Body of pancreas (tissue), 4 donors: ENCODE measurements at regions not wholly inside any gene's neighbourhood (a gene's known extent, or its start where the extent isn't known, plus 50 kb on each side); places are given as distances from the start of the nearest gene placed in this dataset.

Experiments
- ATAC-seq: fragments of 150-250 bp; one replicate; pipeline ENCODE4 v1.9.1; 2016
- DNase-seq, 4 donors: peaks; one replicate each; pipeline ENCODE4 v3.0.0-alpha.2; 2019
- H3K27ac ChIP-seq, 4 donors: fragments of 200-600 bp; sonication (generic); 1 replicate in 3 of 4; 2 replicates in 1 of 4; pipeline versions ENCODE4 v1.5.1 to v1.6.1; 2016 to 2019; ENCODE audit warnings: mild to moderate bottlenecking in 1 of 4, mixed read lengths in 1 of 4, moderate library complexity in 1 of 4
- H3K27me3 ChIP-seq, 2 donors: fragments of 200-600 bp; sonication (generic); one replicate each; pipeline ENCODE4 v1.6.0; 2016; ENCODE audit warnings: mild to moderate bottlenecking in 1 of 2
- H3K36me3 ChIP-seq, 2 donors: fragments of 200-600 bp; sonication (generic); replicated peaks in 1 of 2; 2 replicates each; pipeline ENCODE4 v1.5.1; 2016; ENCODE audit warnings: low read depth in 2 of 2; ENCODE audit not compliant: insufficient read depth in 1 of 2
- H3K4me1 ChIP-seq: fragments of 200-600 bp; sonication (generic); one replicate; pipeline ENCODE4 v1.6.0; 2016
- H3K4me3 ChIP-seq, 2 donors: fragments of 200-600 bp; sonication (generic); 1 replicate in 1 of 2; 2 replicates in 1 of 2; pipeline ENCODE4 v1.5.1; 2016 to 2019
- H3K9me3 ChIP-seq, 3 donors: fragments of 200-600 bp; sonication (generic); 1 replicate in 2 of 3; 2 replicates in 1 of 3; pipeline ENCODE4 v1.5.1; 2016
- POLR2A ChIP-seq, 3 donors: fragments of 450-650 bp; IDR thresholded peaks; one replicate each; pipeline ENCODE4 v1.6.1; 2016; ENCODE audit warnings: antibody characterized with exemption in 3 of 3, mild to moderate bottlenecking in 2 of 3
- WGBS, 2 donors: methylation state at CpG; one replicate each; pipeline ENCODE4 v1.1.5; 2017; 5-methylcytosine and 5-hydroxymethylcytosine counted together
- intact Hi-C: fragments of 100-400 bp; cut with DNase I; formaldehyde crosslinking; loops from one replicate; pipeline ENCODE4 v1.15.1; 2023
- TF ChIP-seq, protein P1 (sequence below), 7 experiments: fragments of 450-650 bp in 4 of 7; fragments of 200-600 bp in 3 of 7; sonication (generic) in 3 of 7; IDR thresholded peaks; one replicate each; pipeline ENCODE4 v1.5.1; 2016 to 2019; ENCODE audit warnings: antibody characterized with exemption in 7 of 7

DNA sequence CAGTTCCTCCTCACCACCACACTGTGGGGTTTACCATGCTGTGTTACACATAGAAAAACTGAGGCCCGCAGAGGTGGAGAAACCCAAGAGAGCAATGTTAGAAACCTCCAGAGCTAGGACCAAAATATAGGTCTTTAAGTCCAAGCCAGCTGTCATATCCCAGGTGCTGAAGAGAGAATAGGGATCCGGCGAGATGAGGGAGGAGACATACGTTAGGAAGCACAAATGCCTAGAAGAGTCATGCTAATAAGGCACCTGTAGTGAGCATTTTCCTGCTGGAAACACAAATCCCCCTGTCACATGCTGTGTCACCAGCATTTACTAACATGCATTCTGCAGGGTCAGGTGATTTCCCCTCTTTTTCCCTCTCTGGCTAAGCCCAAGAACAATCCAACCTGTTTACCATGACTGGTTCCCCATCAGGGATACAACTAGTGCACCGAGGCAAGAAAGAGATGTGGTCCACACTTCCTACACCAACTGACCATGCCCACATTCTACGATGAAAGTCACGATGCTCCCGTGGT is 168.6 kb upstream of the CAMK1G start:
- Histone ChIP-seq H3K4me3 (no peak overlapping the region), H3K27me3 (no peaks in the 10 kb centered on the region), H3K9me3 (no peaks in the 10 kb centered on the region), H3K4me1 (peaks cover 5% of the 10 kb centered on the region), H3K36me3 (no peaks in the 10 kb centered on the region), H3K27ac (no peak overlapping the region)
- WGBS, 2 donors, result 81 to 91% methylated on average over 8 of the region's 8 CpGs
- TF ChIP-seq, protein P1, sequence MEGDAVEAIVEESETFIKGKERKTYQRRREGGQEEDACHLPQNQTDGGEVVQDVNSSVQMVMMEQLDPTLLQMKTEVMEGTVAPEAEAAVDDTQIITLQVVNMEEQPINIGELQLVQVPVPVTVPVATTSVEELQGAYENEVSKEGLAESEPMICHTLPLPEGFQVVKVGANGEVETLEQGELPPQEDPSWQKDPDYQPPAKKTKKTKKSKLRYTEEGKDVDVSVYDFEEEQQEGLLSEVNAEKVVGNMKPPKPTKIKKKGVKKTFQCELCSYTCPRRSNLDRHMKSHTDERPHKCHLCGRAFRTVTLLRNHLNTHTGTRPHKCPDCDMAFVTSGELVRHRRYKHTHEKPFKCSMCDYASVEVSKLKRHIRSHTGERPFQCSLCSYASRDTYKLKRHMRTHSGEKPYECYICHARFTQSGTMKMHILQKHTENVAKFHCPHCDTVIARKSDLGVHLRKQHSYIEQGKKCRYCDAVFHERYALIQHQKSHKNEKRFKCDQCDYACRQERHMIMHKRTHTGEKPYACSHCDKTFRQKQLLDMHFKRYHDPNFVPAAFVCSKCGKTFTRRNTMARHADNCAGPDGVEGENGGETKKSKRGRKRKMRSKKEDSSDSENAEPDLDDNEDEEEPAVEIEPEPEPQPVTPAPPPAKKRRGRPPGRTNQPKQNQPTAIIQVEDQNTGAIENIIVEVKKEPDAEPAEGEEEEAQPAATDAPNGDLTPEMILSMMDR (IDR thresholded peaks at IDR 0.05), result no peak
- TF ChIP-seq POLR2A (IDR thresholded peaks at IDR 0.05), result no peak
- intact Hi-C loops, result no loop called here
- ATAC-seq (no peak), DNase-seq (no peak)

DNA sequence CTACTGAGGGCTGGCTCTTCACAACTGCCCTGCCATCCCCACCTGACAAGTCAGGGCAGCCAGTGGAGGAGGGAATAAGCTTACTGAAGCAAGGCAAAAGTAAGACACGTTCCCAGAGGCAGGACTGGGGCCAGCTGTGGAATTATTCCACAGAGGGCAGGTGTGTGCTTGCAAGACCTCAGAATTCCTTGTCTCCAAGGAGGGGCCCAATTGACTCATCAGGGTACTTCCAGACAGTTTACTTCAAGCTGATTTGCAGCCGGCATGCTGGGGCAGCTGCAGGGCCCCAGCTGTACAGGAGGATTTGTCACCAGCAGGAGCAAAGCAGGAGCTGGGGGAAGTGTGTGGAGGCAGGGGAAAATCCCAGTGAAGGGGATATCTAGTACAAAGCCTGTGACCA is 167.5 kb upstream of the CAMK1G start:
- intact Hi-C loops, result no loop called here
- Histone ChIP-seq H3K4me1 (peaks cover 7% of the 10 kb centered on the region), H3K27me3 (no peaks in the 10 kb centered on the region), H3K27ac (no peak overlapping the region), H3K4me3 (no peak overlapping the region), H3K36me3 (no peaks in the 10 kb centered on the region), H3K9me3 (no peaks in the 10 kb centered on the region)
- TF ChIP-seq, protein P1 (IDR thresholded peaks at IDR 0.05), result no peak
- no peak for TF ChIP-seq POLR2A (IDR thresholded peaks at IDR 0.05)
- WGBS, 2 donors, result 51 to 69% methylated on average over 2 of the region's 2 CpGs
- no peak for ATAC-seq
- no peak for DNase-seq

DNA sequence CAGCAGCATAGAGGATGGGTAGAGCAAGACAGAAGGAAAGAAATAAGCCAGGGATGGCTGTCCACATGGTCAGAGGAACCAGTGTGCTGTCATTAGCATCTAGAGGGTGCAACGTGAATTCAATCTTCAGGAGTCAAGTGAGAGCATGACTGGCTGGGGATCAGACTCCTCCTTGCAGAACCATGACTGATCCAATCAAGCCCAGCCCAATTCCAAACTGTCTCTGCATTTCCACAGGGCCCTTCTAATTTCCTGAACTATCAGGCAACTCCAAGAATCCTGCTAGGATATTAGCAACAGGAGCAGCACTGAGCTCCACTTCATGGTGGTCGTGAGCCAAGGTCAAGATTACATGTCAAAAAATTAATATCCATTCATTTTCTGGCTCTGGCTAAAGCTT is 166.8 kb upstream of the CAMK1G start:
- H3K27ac ChIP-seq, result no peak overlapping the region
- intact Hi-C loops, result no loop called here
- WGBS, 2 donors, result 60 to 84% methylated on average over 2 of the region's 2 CpGs

DNA sequence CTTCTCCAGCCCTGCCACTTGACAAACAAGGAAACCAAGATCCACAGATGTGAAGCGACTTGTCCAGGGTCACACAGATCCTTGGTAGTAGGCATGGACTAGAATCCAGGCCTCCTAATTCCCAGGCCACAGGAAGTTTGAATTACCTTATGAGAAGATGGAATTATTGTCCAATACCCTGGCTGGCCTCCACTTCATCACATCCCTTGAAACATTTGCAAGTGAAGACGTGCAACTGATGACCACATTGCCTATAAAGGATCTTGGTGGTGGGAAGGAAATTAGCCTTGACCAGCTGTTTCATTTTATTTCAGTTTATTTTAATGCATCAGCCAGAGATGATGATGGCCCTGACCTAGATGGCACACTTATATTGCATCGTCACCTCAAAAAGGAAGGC is 165.8 kb upstream of the CAMK1G start:
- TF ChIP-seq, protein P1 (IDR thresholded peaks at IDR 0.05), result no peak
- TF ChIP-seq POLR2A (IDR thresholded peaks at IDR 0.05), result no peak
- Histone ChIP-seq H3K27ac (no peak overlapping the region), H3K9me3 (no peaks in the 10 kb centered on the region), H3K36me3 (no peaks in the 10 kb centered on the region), H3K27me3 (no peaks in the 10 kb centered on the region), H3K4me1 (peaks cover 7% of the 10 kb centered on the region), H3K4me3 (no peak overlapping the region)
- ATAC-seq, result no peak
- no peak for DNase-seq
- intact Hi-C loops, result no loop called here
- WGBS, 2 donors, result 73 to 76% methylated on average over 3 of the region's 3 CpGs

More for the DNA sequence above, 166.8 kb upstream of the CAMK1G start:
- TF ChIP-seq, protein P1 (IDR thresholded peaks at IDR 0.05), result no peak
- TF ChIP-seq POLR2A (IDR thresholded peaks at IDR 0.05), result no peak
- no peaks in the 10 kb centered on the region for H3K36me3 ChIP-seq
- H3K9me3 ChIP-seq, result no peaks in the 10 kb centered on the region
- H3K4me1 ChIP-seq, result peaks cover 7% of the 10 kb centered on the region
- ATAC-seq (no peak), DNase-seq (no peak)
- H3K27me3 ChIP-seq, result no peaks in the 10 kb centered on the region
- no peak overlapping the region for H3K4me3 ChIP-seq

DNA sequence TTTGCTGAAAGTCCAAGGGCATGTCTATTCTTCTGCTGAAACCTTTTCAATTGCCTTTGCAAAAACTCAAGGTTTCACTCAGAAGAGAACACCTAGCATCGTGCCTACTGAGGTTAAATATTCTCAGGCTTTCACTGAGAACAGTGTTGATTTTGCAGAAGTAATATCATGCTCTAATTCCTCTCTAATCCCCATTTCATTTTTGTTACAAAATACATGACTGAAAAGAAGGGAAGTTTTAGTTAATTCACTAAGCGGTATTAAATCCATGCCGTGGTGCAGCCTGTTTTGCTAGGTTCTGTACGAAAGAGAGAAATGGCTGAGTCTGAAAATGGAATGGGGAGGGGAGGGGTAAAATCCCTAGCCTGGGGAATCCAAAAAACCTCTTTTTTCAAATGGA is 163.2 kb upstream of the CAMK1G start:
- H3K4me1 ChIP-seq, result peaks cover 7% of the 10 kb centered on the region
- no peaks in the 10 kb centered on the region for H3K9me3 ChIP-seq
- intact Hi-C loops, result no loop called here
- H3K27me3 ChIP-seq, result no peaks in the 10 kb centered on the region
- WGBS, 2 donors, result 70 to 76% methylated on average over 4 of the region's 4 CpGs
- H3K36me3 ChIP-seq, result no peaks in the 10 kb centered on the region
- ATAC-seq, result no peak
- H3K4me3 ChIP-seq, result no peak overlapping the region
- H3K27ac ChIP-seq, result no peak overlapping the region
- DNase-seq, result no peak
- no peak for TF ChIP-seq POLR2A (IDR thresholded peaks at IDR 0.05)
- TF ChIP-seq, protein P1 (IDR thresholded peaks at IDR 0.05), result no peak
